ENCODE measurements at regions not wholly inside any gene's neighbourhood (a gene's known extent, or its start where the extent isn't known, plus 50 kb on each side); places are given as distances from the start of the nearest gene placed in this dataset.
"Not testable (repeated sequence)": the region's sequence is repeated elsewhere in the genome, so short reads cannot be mapped to it uniquely, and the experiment has no call there.

DNA sequence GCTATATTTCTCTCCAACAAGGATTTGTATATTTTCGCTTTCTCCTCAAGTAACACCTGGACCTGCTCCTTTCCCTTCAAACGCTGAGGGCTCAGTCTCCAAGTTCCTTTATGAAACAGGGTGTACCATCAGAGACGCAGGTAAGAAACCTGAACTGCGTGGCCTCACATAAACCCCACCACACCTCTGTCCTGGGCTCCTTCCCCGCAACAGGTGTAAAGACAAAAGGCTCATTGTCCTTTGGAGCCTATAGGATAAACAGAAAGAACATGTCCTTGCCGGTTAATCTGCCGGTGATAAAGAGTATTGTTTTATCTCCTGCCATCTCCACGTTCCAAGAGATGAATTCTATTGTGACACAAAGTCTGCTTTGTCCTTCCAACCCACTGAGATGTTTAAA is 111.8 kb upstream of the ADAMTS9 start:
- ChIA-PET POLR2A (no interaction called here), CTCF (no interaction called here)
- TF ChIP-seq, protein P1, sequence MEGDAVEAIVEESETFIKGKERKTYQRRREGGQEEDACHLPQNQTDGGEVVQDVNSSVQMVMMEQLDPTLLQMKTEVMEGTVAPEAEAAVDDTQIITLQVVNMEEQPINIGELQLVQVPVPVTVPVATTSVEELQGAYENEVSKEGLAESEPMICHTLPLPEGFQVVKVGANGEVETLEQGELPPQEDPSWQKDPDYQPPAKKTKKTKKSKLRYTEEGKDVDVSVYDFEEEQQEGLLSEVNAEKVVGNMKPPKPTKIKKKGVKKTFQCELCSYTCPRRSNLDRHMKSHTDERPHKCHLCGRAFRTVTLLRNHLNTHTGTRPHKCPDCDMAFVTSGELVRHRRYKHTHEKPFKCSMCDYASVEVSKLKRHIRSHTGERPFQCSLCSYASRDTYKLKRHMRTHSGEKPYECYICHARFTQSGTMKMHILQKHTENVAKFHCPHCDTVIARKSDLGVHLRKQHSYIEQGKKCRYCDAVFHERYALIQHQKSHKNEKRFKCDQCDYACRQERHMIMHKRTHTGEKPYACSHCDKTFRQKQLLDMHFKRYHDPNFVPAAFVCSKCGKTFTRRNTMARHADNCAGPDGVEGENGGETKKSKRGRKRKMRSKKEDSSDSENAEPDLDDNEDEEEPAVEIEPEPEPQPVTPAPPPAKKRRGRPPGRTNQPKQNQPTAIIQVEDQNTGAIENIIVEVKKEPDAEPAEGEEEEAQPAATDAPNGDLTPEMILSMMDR (IDR thresholded peaks at IDR 0.05; ENCODE audit: control extremely low read depth, extremely low read depth, low read depth, missing control alignments) = no peak
- no peak for DNase-seq (ENCODE audit: extremely low spot score)

DNA sequence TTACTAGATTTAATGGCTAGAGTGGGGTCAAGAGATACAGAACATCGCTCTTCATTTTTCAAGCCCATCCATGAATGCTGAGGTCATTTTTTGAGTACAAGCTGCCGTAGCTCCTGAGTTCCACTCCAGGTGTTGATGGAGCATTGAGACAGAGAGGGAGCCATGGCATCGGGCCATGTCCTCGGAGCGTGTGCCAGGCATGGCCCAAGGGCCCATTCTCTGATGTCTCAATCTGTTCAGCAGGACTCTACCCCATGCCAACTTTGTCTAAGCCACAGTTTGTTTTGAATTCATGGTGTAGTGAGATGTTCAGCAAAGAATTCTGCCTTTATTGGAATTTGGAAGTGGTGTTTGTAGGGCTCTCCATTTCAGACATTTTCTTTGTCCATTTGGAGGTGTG is 110.5 kb upstream of the ADAMTS9 start:
- ChIA-PET CTCF (interaction anchor here (1.2 kb wide), 1 partner anchor 10 kb away, joined by 4 read pairs; no protein-coding TSS in a partner anchor), POLR2A (no interaction called here)
- no peak for DNase-seq (ENCODE audit: extremely low spot score)
- TF ChIP-seq, protein P1 (IDR thresholded peaks at IDR 0.05; ENCODE audit: control extremely low read depth, extremely low read depth, low read depth, missing control alignments) = no peak

DNA sequence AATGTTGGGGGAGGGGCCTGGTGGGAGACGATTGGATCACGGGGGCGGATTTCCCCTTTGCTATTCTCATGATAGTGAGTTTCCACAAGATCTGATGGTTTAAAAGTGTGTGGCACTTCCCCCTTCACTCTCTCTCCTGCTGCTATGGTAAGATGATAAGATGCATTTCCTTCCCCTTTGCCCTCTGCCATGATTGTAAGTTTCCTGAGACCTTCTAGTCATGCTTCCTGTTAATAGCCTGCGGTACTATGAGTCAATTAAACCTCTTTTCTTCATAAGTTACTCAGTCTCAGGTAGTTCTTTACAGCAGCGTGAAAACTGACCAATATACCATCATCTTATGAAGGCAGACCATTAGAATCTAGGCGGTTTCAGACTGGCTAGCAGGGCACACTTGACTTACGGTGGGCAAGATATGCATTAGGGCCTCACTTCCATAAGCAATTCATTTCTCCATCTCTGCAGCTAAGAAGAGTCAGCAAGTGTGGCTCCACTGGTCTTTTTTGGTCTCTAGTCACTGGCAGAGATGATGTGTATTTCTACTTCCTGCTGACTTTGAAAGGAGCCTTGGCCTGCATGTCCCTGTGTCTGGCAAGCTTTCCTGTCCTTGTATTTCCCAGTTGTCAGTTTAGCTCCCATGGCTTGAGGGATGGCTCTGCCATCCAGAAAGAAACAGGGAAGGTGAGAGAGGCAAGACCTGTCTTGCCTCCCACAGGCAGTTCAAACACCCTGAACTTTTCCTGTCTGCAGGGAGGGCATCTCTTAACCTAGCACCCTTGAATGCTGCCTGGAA is 109.0 kb upstream of the ADAMTS9 start:
- TF ChIP-seq, protein P1 (IDR thresholded peaks at IDR 0.05; ENCODE audit: control extremely low read depth, extremely low read depth, low read depth, missing control alignments) = no peak
- CTCF ChIA-PET = no interaction called here
- DNase-seq (ENCODE audit: extremely low spot score) = no peak
- POLR2A ChIA-PET = no interaction called here

DNA sequence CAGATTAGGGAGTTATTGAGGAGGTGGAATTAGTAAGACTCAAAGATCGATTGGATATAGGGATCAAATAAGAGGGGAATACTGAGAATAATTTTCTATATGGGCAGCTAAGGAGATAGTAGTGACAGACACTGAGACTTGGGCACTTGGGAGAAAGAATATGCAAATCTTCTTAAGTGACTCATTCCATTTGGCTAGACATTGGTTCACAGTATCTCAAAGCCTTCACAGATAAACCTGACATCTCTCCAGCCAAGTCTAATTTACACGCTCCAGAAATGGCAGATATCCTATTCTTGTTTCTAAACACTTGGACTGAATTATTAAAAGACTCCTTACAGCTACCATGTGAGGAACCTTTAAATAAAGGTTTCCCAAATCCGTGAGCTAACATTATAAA is 104.6 kb upstream of the ADAMTS9 start:
- POLR2A ChIA-PET = no interaction called here
- TF ChIP-seq, protein P1 (IDR thresholded peaks at IDR 0.05; ENCODE audit: control extremely low read depth, extremely low read depth, low read depth, missing control alignments) = no peak
- CTCF ChIA-PET = no interaction called here
- DNase-seq (ENCODE audit: extremely low spot score) = no peak

DNA sequence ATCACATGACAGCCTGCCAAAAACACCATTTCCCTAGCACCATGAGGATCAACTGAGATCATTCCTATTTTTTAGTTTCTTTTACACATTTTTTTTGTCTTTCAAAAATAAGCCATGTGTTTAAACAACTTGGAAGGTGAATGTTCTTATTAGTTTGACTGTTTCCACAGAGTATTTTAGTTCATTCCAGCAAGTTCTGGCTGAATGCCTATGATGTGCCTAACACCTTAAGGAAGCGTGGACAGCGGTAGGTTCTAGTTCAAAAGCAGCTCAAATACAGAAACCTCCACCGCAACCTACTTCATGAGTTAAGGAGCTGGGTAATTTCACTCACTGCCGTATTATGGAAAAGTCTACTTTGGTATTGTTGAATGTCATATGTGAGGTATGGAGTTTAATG is 101.3 kb upstream of the ADAMTS9 start:
- CTCF ChIA-PET = no interaction called here

DNA sequence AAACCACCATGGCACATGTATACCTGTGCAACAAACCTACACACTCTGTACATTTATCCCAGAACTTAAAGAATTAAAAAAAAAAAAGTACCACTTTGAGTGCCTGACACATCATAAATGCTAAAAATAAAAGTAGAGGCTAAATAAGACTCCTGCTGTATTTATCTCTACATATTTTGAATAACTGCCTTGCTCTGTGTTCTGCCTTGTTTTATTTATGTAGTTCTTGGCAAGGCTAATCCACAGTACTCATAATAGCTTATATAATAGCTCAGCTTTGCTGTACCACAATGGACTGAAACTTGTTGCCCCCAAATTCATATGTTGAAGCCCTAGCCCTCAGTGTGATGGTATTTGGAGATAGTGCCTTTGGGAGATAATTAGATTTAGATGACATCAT is 95.4 kb upstream of the ADAMTS9 start:
- TF ChIP-seq, protein P1 (IDR thresholded peaks at IDR 0.05; ENCODE audit: control extremely low read depth, extremely low read depth, low read depth, missing control alignments) = no peak
- ChIA-PET POLR2A (no interaction called here), CTCF (no interaction called here)
- DNase-seq (ENCODE audit: extremely low spot score) = no peak

More for the DNA sequence above, 101.3 kb upstream of the ADAMTS9 start:
- TF ChIP-seq, protein P1 (IDR thresholded peaks at IDR 0.05; ENCODE audit: control extremely low read depth, extremely low read depth, low read depth, missing control alignments) = no peak
- POLR2A ChIA-PET = no interaction called here
- DNase-seq (ENCODE audit: extremely low spot score) = no peak

DNA sequence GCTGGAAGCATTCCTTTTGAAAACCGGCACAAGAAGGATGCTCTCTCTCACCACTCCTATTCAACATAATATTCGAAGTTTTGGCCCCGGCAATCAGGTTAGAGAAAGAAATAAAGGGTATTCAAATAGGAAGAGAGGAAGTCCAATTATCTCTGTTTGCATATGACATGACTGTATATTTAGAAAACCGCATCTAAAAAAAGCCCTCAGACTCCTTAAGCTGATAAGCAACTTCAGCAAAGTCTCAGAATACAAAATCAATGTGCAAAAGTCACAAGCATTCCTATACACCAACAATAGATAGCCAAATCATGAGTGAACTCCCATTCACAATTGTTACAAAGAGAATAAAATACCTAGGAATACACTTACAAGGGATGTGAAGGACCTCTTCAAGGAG is 93.1 kb upstream of the ADAMTS9 start:
- POLR2A ChIA-PET; DNase-seq (ENCODE audit: extremely low spot score); CTCF ChIA-PET: not testable (repeated sequence)

Measured in GM10248 (cell line).